GM12865 (cell line): ENCODE measurements at regions not wholly inside any gene's neighbourhood (a gene's known extent, or its start where the extent isn't known, plus 50 kb on each side); places are given as distances from the start of the nearest gene placed in this dataset.

ENCODE experiments used
- DNase-seq: peaks from one replicate; pipeline ENCODE4 v3.0.0; 2010; ENCODE audit warnings: low read depth
- H3K4me3 ChIP-seq: 2 replicates; pipeline ENCODE4 v1.5.1; 2011; ENCODE audit warnings: mild to moderate bottlenecking, low read depth, low read length, control low read depth
- CTCF ChIP-seq: IDR thresholded peaks from 2 replicates; pipeline ENCODE4 v1.5.1; 2011; ENCODE audit warnings: low read length, control low read depth, low read depth, inconsistent platforms; ENCODE audit not compliant: insufficient read depth; ENCODE audit errors: missing control alignments

DNA sequence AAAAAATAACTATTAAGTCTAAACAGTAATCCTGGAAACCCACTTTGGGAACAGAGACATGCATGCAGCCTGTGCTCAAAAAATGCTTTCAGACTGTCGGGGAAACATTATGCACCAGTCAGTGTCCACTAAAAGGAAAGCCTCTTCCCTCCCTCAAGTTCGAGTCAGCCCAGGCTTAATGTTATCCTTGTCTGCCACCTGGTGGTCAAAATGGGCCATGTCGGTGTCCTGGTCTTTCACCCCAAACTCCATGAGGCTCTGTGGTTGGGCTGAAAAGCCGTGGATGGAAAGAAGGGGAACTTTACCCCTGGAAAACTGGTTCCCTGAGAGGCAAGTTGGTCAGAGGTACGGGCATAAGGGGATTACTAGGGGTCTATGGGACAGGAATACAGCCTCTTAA lies 88.4 kb upstream of the ZNF492 start:
- TF ChIP-seq CTCF, result peak; percentile 32
- peak; percentile 12 for DNase-seq

GRCh38 chr19:22533761-22534160 lies 100.4 kb upstream of the ZNF492 start:
- no peak overlapping the region for H3K4me3 ChIP-seq
- no peak for DNase-seq
- TF ChIP-seq CTCF, result no peak

More for the DNA sequence above, 88.4 kb upstream of the ZNF492 start:
- H3K4me3 ChIP-seq, result no peak overlapping the region

- no peak overlapping the region for H3K4me3 ChIP-seq
- DNase-seq, result no peak
- no peak for TF ChIP-seq CTCF
Observed at GRCh38 chr19:22532388-22533300, 101.5 kb upstream of the ZNF492 start.

DNA sequence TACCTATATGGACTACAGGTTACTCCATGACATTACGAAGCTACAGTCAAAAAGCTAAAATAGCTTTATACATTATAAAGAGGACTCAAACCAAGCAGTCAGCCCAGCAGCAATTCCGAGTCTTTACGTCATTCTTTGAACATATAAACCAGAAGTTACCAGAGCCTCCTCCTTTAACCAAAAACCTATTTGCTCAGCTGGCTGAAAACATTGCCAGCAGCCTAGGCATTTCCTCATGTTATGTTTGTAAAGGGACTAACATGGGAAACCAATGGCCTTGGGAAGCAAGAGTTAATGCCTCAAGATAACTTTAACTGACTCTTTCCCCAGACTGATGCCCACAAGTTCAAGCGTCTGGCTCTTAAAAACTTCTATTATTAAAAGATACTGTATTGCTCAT lies 104.1 kb upstream of the ZNF492 start:
- no peak for DNase-seq
- no peak for TF ChIP-seq CTCF

GRCh38 chr19:22528956-22529355 lies 105.2 kb upstream of the ZNF492 start:
- TF ChIP-seq CTCF, result no peak
- no peak for DNase-seq
- no peak overlapping the region for H3K4me3 ChIP-seq

More for the DNA sequence above, 104.1 kb upstream of the ZNF492 start:
- no peak overlapping the region for H3K4me3 ChIP-seq

DNA sequence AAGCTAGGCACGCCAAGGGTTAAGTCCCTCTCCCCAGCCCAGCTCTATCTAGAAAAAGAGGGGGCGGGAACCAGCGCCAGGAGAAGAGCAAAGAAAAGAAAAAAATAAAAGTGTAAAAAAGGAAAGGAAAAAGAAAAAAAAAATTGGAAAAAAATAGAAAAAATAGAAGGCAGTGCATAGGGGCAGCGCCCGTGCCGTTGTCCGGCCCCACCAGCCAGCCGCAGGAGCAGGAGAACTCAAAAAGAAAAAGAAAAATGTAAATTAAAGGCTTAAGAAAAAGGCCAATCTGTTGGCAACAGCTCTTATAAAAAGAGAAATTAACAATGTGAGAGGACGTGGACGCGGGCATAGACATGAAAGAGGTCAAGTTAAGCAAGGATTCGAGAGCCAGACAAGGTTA lies 105.4 kb upstream of the ZNF98 start:
- no peak overlapping the region for H3K4me3 ChIP-seq
- no peak for DNase-seq
- no peak for TF ChIP-seq CTCF
